GM19372 (cell line): ENCODE measurements at regions not wholly inside any gene's neighbourhood (a gene's known extent, or its start where the extent isn't known, plus 50 kb on each side); places are given as distances from the start of the nearest gene placed in this dataset.

Experiments
- ATAC-seq: cut with Tn5 transposase; IDR thresholded peaks from one replicate; pipeline ENCODE4 v1.9.1; 2021; ENCODE audit warnings: mild to moderate bottlenecking, low read depth, moderate library complexity; ENCODE audit not compliant: unreplicated experiment

DNA sequence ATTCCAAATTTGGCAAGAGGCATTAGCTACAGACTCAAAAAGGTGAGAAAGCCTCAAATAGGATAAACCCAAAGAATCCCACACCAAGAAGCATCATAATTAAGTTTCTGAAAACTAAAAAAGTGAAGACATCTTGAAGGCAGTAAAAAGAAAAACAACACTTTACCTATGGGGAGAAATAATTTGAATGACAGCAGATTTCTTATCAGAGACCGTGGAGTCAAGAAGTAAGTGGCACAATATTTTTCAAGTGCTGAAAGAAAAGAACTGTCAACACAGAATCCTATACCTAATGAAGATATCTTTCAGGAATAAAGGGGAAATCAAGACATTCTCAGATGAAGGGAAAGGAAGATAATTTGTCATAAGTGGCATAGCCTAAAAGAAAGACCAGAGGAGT lies 193.3 kb upstream of the CHD6 start:
- ATAC-seq, result no peak

DNA sequence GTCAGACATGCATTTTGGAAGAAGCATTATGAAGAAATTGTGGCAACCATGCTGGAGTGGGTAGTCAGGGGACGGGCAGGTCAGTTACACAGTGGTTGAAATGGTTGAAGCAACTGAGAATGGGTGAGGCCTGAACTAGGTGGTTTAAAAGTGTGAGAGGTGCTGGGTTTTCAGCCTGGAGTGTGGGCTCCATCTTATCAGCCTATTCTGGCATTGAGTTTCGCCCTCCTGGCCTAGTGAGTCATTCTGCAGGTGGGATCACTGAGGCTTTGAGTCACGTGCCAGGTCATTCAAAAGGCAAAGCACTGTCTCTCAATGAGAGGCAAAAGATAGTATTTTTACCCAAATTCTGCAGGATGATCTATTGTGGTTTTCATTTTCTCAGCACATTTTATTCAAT lies 181.9 kb upstream of the CHD6 start:
- ATAC-seq, result no peak

GRCh38 chr20:41798930-41799502 lies 180.8 kb upstream of the CHD6 start:
- no peak for ATAC-seq

GRCh38 chr20:41786158-41786557 lies 168.0 kb upstream of the CHD6 start:
- ATAC-seq, result no peak

DNA sequence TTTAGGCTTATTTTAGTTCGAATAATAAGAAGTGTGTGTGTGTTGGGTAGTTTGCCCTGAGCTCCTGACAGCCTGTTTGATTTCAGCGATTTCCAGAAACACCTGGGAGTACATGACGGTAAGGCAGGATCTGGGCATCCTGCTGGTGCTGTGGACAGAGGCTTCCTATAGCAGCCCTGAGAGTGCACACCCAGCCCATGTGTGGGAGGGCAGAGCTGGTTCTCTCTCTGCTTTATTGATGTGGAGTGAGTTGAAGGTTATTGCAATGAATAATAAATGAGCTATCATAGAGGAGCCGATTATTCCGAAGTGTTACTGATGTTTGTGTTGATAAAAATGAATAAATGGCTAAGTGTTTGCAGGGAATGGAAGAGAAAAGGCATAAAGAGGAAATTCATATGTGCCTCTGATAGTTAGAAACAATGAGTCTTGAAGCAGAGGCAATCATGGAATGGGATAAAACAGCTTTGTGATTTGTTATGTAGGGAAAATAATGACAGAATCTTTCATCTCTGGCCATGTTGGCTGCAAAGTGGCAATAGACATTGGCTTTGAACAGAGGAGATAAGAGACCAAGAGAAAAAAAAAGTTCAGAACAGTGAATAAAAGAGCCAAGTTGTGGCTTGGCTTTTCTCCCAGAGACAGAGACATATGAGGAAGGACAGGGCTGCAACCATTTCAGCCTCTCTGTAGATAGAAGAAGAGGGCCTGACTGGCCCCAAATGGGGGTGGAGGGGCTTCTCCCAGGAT lies 166.2 kb upstream of the CHD6 start:
- no peak for ATAC-seq

DNA sequence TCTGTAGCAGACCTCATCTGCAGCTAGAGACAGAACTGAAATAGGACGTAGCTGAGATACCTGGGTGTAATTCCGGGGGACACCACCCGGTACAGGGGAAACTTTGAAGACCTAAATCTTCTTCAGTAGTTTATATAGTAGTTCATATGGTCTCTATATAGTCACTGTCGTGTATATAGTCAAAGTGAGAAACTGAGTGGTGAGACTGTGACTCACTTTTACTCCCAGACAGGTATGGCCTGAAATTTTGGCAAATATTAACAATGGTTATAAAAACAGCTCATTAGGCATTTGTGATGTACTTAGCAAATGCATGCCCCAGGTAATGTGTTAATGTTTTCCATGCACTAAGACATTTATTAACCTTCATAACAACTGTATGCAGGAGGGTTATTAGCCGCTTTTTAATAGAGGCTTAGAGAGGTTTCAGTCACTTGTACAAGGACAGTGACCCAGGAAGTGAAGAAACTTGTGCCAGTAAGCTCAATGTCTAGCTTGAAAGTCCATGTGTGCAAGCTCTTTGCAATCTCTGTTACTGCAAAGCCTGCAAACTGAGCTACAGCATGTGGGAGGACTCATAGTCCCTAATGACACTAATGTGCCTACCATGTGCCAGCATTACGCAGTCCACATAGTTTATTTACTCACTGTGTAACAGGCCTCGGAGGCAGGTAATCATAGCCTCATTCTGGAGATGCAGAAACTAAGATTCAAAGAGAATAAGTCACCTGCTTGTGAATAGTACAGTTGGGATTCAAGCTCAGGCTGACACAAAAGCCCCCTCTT lies 165.4 kb upstream of the CHD6 start:
- ATAC-seq, result no peak

DNA sequence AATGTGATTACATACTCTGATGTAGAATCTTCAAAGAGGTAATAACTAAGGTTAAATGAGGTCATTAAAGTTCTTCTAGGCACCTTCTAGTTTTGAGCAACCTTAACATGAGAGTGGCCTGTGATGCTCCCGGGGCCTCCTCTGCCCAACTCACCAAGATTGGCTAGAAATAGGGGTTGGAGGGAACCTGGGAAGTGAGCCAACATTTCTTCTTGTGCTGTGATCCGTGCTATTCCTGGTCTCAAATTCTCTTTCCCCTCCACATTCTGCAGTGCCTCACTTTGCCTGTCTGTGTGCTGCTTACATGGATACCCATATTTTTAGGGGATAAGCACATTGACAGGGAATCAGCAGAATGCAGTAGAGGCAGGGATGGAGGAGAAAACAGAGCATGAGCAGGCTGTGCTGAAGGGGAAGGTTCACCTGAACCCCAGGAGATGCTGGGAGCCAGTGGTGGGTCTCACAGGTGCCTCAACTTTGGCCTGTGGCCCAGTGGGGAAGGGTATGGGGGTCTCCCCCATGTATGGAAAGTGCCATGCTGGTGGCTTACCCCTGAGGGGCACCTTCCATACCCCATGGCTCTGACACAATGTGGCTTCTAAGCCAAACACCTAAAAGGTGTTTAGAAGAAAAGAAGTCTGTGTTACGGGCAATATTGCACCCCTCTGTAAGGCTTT lies 164.7 kb upstream of the CHD6 start:
- ATAC-seq, result no peak

DNA sequence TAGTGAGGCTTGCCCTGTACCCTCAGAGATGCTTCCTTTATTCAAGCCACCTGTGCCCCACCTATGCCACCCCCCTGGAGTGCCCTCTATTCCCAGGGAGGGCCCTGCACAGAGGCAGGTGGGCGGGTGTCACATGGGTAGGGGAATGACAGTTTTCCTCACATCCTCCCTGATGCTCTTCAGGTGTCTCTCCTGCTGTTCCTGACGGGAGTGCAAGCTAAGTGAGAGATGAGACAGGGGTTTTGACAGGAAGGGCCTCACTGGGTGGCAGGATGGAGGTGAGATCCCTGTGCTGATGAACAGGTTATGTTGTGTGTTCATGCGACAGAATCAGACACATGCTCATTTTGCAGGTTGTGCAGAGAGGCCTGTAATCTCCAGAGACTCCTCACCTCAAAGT lies 164.1 kb upstream of the CHD6 start:
- ATAC-seq, result no peak

GRCh38 chr20:41776421-41776820 lies 158.2 kb upstream of the CHD6 start:
- no peak for ATAC-seq

GRCh38 chr20:41774291-41774690 lies 156.1 kb upstream of the CHD6 start:
- ATAC-seq, result no peak

- no peak for ATAC-seq
Measured at GRCh38 chr20:41770965-41771364, 152.8 kb upstream of the CHD6 start.

DNA sequence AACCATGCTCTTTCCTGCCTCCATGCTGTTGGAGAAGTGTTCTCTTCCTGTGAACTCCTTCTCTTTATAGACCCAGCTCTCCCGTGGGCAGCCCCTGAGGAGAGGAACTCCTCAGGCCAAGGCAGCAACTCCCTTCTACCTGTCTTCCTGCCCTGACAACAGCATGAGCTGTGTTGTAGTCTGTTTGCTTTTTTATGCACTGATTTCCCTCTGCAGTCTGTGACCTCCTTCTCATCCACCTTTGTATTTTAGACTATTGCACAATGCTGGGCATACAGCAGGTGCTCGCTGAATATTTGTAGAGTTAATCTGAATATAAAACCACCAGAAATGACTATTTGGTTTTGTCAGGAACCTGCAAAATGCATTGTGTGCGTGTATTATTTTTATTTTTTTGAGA lies 152.2 kb upstream of the CHD6 start:
- no peak for ATAC-seq

GRCh38 chr20:41769592-41770018 lies 151.4 kb upstream of the CHD6 start:
- ATAC-seq, result no peak

- ATAC-seq, result no peak
Measured at GRCh38 chr20:41750137-41750536, 132.0 kb upstream of the CHD6 start.

DNA sequence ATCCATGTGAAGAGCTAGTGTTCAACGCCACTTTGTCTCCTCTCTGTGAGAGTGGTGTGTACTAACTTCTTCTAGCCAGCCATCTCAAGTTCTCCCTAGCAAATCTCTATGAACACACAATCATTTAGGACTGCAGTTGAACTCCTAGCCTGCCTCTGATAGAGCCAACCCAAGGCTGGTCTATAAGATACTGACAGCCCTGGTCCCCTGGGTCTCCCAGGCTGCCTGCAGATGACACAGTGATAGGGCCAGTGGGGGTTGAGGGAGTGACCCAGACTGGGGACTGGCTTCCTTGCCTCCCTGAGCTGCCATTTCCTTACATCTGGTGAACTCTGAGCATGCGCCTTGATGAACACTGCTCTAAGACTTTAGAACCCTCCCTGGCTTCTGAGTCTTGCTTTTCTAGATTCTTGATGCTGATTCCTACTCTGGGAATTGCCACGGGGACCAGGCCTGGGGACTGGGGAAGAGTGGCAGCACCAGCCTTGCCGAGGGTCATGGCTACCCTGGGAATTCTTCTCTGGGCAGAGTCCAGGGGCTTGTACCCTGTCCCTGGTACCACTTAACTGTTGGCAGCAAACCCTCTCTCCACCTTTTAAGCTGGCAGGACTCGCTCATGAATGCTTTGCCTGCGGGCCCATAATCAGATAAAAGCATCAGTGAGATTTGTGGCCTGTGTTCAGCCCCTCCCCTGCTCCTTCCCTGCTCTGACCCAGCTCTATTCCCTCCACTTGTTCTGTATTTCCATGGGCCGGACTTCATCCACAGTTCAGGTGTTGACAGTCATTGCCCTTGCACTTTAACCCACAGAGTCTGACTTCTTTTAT lies 130.8 kb upstream of the CHD6 start:
- ATAC-seq, result no peak

DNA sequence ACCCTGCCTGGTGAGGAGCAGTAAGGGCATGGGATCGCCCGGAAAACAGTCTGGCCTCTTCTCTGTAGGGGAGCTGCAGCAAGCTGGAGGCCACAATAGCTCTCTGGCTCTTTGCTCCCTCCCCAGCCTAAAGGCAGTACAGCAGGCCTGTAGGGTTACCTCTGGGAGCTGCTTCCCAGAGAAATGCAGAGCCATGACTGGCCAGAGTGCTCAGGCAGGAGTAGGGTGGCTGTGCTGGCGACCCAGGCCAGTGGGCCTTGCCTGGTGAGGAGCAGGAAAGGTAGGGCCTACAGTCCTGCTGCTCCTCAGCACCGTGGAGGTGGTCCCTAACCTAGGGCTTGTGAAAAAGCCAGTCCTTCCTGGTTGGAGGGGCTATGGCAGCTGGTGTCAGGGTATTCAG lies 129.9 kb upstream of the CHD6 start:
- no peak for ATAC-seq

GRCh38 chr20:41747226-41747625 lies 129.0 kb upstream of the CHD6 start:
- no peak for ATAC-seq

DNA sequence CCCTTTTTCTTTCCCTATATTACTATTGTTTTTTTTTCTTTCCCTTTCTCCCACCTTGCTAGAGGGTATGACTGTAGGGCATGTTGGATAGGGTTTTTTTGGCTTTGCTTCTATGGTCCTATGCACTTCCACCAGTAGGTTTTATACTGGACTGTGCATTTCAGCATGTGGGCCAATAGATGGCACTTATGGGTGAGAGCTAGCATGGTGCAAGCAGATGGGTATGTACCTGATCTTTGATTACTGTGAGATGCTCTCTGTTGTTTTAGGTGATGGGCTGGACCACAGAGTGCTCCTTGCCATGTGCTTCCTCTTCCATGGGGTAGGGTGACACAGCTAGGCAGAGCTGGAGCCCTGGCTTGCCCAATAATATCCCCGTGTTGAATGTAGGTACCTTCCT lies 128.5 kb upstream of the CHD6 start:
- ATAC-seq, result no peak

- ATAC-seq, result peak; percentile 68
Measured at GRCh38 chr20:41738604-41739206, 120.5 kb upstream of the CHD6 start.

- no peak for ATAC-seq
Measured at GRCh38 chr20:41735949-41736348, 117.8 kb upstream of the CHD6 start.
